GM23248 (cell line): ENCODE measurements at regions not wholly inside any gene's neighbourhood (a gene's known extent, or its start where the extent isn't known, plus 50 kb on each side); places are given as distances from the start of the nearest gene placed in this dataset.
"Not testable (repeated sequence)": the region's sequence is repeated elsewhere in the genome, so short reads cannot be mapped to it uniquely, and the experiment has no call there.

Source experiments
- DNase-seq: peaks from one replicate; pipeline ENCODE4 v3.0.0-alpha.2; 2015
- H2AFZ ChIP-seq: fragments of 200-600 bp; sonication (generic); 2 replicates; pipeline ENCODE4 v1.6.1; 2016; ENCODE audit warnings: antibody characterized with exemption
- H3F3A ChIP-seq: fragments of 200-600 bp; sonication (generic); 2 replicates; pipeline ENCODE4 v1.6.1; 2016; ENCODE audit warnings: mild to moderate bottlenecking, antibody characterized with exemption, mixed run types; ENCODE audit not compliant: insufficient read depth
- H3K27ac ChIP-seq: fragments of 200-600 bp; sonication (generic); 2 replicates; pipeline ENCODE4 v1.5.1; 2016; ENCODE audit warnings: mild to moderate bottlenecking
- H3K27me3 ChIP-seq: fragments of 200-600 bp; sonication (generic); replicated peaks from 2 replicates; pipeline ENCODE4 v1.6.1; 2016; ENCODE audit warnings: mild to moderate bottlenecking; ENCODE audit not compliant: insufficient read depth
- H3K36me3 ChIP-seq: fragments of 200-600 bp; sonication (generic); 2 replicates; pipeline ENCODE4 v1.6.1; 2016; ENCODE audit warnings: low read depth, mild to moderate bottlenecking
- H3K4me1 ChIP-seq: fragments of 200-600 bp; sonication (generic); 2 replicates; pipeline ENCODE4 v1.6.1; 2016; ENCODE audit warnings: mild to moderate bottlenecking; ENCODE audit not compliant: insufficient read depth
- H3K4me2 ChIP-seq: fragments of 200-600 bp; sonication (generic); one replicate; pipeline ENCODE4 v1.6.1; 2016; ENCODE audit warnings: mild to moderate bottlenecking; ENCODE audit not compliant: unreplicated experiment
- H3K4me3 ChIP-seq: fragments of 200-600 bp; sonication (generic); 2 replicates; pipeline ENCODE4 v1.5.1; 2016; ENCODE audit warnings: mild to moderate bottlenecking
- H3K79me2 ChIP-seq: fragments of 200-600 bp; sonication (generic); 2 replicates; pipeline ENCODE4 v1.6.1; 2016; ENCODE audit warnings: mild to moderate bottlenecking; ENCODE audit not compliant: insufficient read depth
- H3K9ac ChIP-seq: fragments of 200-600 bp; sonication (generic); 2 replicates; pipeline ENCODE4 v1.6.1; 2016; ENCODE audit warnings: mild to moderate bottlenecking
- H3K9me2 ChIP-seq: fragments of 200-600 bp; sonication (generic); 2 replicates; pipeline ENCODE4 v1.6.1; 2016; ENCODE audit warnings: mixed run types, mild to moderate bottlenecking, moderate library complexity; ENCODE audit not compliant: insufficient read depth
- H3K9me3 ChIP-seq: fragments of 200-600 bp; sonication (generic); one replicate; pipeline ENCODE4 v1.6.1; 2017; ENCODE audit warnings: low read depth
- H4K20me1 ChIP-seq: fragments of 200-600 bp; sonication (generic); 2 replicates; pipeline ENCODE4 v1.6.0; 2016; ENCODE audit not compliant: insufficient read depth
- EZH2 ChIP-seq: fragments of 200-600 bp; sonication (generic); IDR thresholded peaks from 2 replicates; pipeline ENCODE4 v1.6.1; 2018; ENCODE audit warnings: antibody characterized with exemption, mild to moderate bottlenecking; ENCODE audit not compliant: insufficient read depth, poor library complexity, severe bottlenecking
- EZH2phosphoT487 ChIP-seq: fragments of 200-600 bp; sonication (generic); IDR thresholded peaks from 2 replicates; pipeline ENCODE4 v1.6.1; 2018; ENCODE audit warnings: antibody characterized with exemption, moderate library complexity, mild to moderate bottlenecking, low read depth; ENCODE audit not compliant: insufficient read depth
- WGBS, 2 experiments: methylation state at CpG; one replicate each; pipeline ENCODE4 v1.1.6; 2015 to 2017; ENCODE audit warnings: low lambda C conversion rate in 2 of 2, low coverage in 1 of 2; ENCODE audit errors: missing lambda C conversion rate in 2 of 2; 5-methylcytosine and 5-hydroxymethylcytosine counted together
- in situ Hi-C: fragments of 300-500 bp; cut with MboI; formaldehyde crosslinking; loops from 2 replicates; pipeline ENCODE4 v1.15.0; 2020

- peak; percentile 10 for DNase-seq
- H3F3A ChIP-seq: peaks cover 13% of the 10 kb centered on the region; the same call in 1 of the 2 replicates
- WGBS, 2 experiments: 67% methylated on average over 7 of the region's 7 CpGs
- peak overlapping the region; percentile 47 for H3K4me2 ChIP-seq
- TF ChIP-seq EZH2phosphoT487: no peak
- no peak for TF ChIP-seq EZH2
- H3K27me3 ChIP-seq: no peaks in the 10 kb centered on the region
- peaks cover 43% of the 10 kb centered on the region for H3K4me1 ChIP-seq
- H3K27ac ChIP-seq: no peak overlapping the region
- H3K79me2 ChIP-seq: no peaks in the 10 kb centered on the region
- no peaks in the 10 kb centered on the region for H3K9me2 ChIP-seq
- in situ Hi-C loops: no loop called here
- no peak overlapping the region for H3K9ac ChIP-seq
- H4K20me1 ChIP-seq: no peaks in the 10 kb centered on the region
- no peaks in the 10 kb centered on the region for H3K9me3 ChIP-seq
- no peak overlapping the region for H3K4me3 ChIP-seq
- H2AFZ ChIP-seq: no peak overlapping the region
- H3K36me3 ChIP-seq: no peaks in the 10 kb centered on the region
These were observed 83.6 kb upstream of the PIK3C3 start for GRCh38 chr18:41871229-41872000.

DNA sequence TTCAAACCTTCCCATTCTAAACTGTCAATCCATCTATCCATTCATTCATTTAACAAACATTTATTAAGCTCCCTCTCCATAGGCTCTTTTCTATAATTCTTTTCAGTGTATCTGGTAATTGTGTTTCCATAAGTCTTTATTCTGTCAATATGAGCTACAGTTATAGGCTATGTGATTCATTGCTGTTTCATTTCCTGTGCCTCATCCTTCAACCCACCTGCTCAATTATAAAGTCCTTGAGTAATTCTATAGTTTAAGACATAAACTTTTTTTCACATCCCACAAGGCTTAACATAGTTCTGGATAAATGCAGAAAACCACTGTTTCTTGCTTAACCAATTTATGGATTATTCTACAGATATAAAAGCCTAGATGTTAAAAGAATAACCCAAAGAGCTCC lies 84.2 kb upstream of the PIK3C3 start:
- Histone ChIP-seq H3K27ac (no peak overlapping the region), H3K9me2 (no peaks in the 10 kb centered on the region), H3K9me3 (no peaks in the 10 kb centered on the region), H3K9ac (no peak overlapping the region), H3K79me2 (no peaks in the 10 kb centered on the region), H3K4me3 (no peak overlapping the region), H3K36me3 (no peaks in the 10 kb centered on the region), H3F3A (peaks cover 13% of the 10 kb centered on the region; the same call in 1 of the 2 replicates), H3K4me1 (peaks cover 43% of the 10 kb centered on the region), H2AFZ (no peak overlapping the region), H4K20me1 (no peaks in the 10 kb centered on the region), H3K4me2 (peak overlapping the region; percentile 47), H3K27me3 (no peaks in the 10 kb centered on the region)
- TF ChIP-seq EZH2phosphoT487 (no peak), EZH2 (no peak)
- in situ Hi-C loops: no loop called here
- peak; percentile 32 for DNase-seq

GRCh38 chr18:41870191-41870590 lies 84.8 kb upstream of the PIK3C3 start:
- 48 to 52% methylated on average over 2 of the region's 2 CpGs for WGBS, 2 experiments
- in situ Hi-C loops: no loop called here

DNA sequence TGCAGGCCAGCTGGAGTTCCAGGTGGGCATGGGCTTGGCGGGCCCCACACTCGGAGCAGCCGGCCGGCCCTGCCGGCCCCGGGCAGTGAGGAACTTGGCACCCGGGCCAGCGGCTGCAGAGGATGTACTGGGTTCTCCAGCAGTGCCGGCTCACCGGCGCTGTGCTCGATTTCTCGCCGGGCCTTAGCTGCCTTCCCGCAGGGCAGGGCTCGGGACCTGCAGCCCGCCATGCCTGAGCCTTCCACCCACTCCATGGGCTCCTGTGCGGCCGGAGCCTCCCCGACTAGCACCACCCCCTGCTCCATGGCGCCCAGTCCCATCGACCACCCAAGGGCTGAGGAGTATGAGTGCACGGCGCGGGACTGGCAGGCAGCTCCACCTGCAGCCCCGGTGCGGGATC lies 89.2 kb upstream of the PIK3C3 start:
- H3K27ac ChIP-seq, H3K4me2 ChIP-seq, H3K36me3 ChIP-seq, H4K20me1 ChIP-seq, H3K9ac ChIP-seq, H3K4me1 ChIP-seq, H3F3A ChIP-seq, DNase-seq, in situ Hi-C loops, H3K9me2 ChIP-seq, H3K4me3 ChIP-seq, H3K9me3 ChIP-seq, H3K79me2 ChIP-seq, H2AFZ ChIP-seq: not testable (repeated sequence)
- WGBS, 2 experiments: 83 to 85% methylated on average over 9 to 26 of the region's 27 CpGs
- peaks cover 17% of the 10 kb centered on the region for H3K27me3 ChIP-seq

More at GRCh38 chr18:41870191-41870590, 84.8 kb upstream of the PIK3C3 start:
- Histone ChIP-seq H3K4me3 (no peak overlapping the region), H3K79me2 (no peaks in the 10 kb centered on the region), H3K9ac (no peak overlapping the region), H3K4me2 (no peak overlapping the region), H4K20me1 (no peaks in the 10 kb centered on the region), H2AFZ (no peak overlapping the region), H3K9me2 (no peaks in the 10 kb centered on the region), H3K9me3 (no peaks in the 10 kb centered on the region), H3K27me3 (peaks cover 2% of the 10 kb centered on the region; the same call in 1 of the 2 replicates), H3K27ac (no peak overlapping the region), H3F3A (peaks cover 12% of the 10 kb centered on the region; the same call in 1 of the 2 replicates), H3K4me1 (peaks cover 36% of the 10 kb centered on the region), H3K36me3 (no peaks in the 10 kb centered on the region)
- TF ChIP-seq EZH2 (no peak), EZH2phosphoT487 (no peak)
- DNase-seq: no peak

DNA sequence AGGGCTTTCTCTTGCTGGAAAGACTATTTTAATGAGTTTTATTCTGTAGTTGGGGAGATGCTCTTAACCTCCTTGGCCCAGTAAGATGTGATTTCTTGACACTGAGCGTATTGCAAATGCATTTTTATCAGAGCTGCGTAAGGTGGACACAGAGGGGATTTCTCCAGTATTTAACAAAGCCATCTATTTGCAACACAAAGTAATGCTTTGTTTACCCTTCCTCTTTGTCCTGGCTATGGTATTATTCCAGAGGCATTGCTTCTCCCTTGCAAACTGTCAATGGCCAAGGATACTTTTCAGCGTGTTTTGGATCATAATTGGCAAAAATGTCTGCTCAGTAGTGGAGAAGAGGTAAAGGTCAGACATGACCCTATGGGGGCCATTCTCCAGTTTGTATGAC lies 90.8 kb upstream of the PIK3C3 start:
- in situ Hi-C loops: no loop called here
- 54 to 62% methylated on average over 3 of the region's 3 CpGs for WGBS, 2 experiments
- H4K20me1 ChIP-seq: no peaks in the 10 kb centered on the region

More for the DNA sequence above, 90.8 kb upstream of the PIK3C3 start:
- no peaks in the 10 kb centered on the region for H3K36me3 ChIP-seq
- no peaks in the 10 kb centered on the region for H3K9me3 ChIP-seq
- no peaks in the 10 kb centered on the region for H3F3A ChIP-seq
- no peak overlapping the region for H3K9ac ChIP-seq
- H3K79me2 ChIP-seq: no peaks in the 10 kb centered on the region
- H3K4me3 ChIP-seq: no peak overlapping the region
- H3K27ac ChIP-seq: no peak overlapping the region
- no peak for TF ChIP-seq EZH2phosphoT487
- no peak for TF ChIP-seq EZH2
- H3K4me2 ChIP-seq: no peak overlapping the region
- H3K9me2 ChIP-seq: no peaks in the 10 kb centered on the region
- H3K27me3 ChIP-seq: peaks cover 17% of the 10 kb centered on the region
- no peak overlapping the region for H2AFZ ChIP-seq
- H3K4me1 ChIP-seq: no peaks in the 10 kb centered on the region
- DNase-seq: no peak
